H9 (cell line): ENCODE measurements at regions not wholly inside any gene's neighbourhood (a gene's known extent, or its start where the extent isn't known, plus 50 kb on each side); places are given as distances from the start of the nearest gene placed in this dataset.

ENCODE experiments used
- DNase-seq: peaks from one replicate; pipeline ENCODE4 v3.0.0-alpha.2; 2017
- H2AFZ ChIP-seq: one replicate; pipeline ENCODE4 v1.6.1; 2013; ENCODE audit warnings: mild to moderate bottlenecking, low read length, control low read depth, moderate library complexity
- H2AK5ac ChIP-seq: 2 replicates; pipeline ENCODE4 v1.6.1; 2013; ENCODE audit warnings: low read length, control low read depth, mixed read lengths; ENCODE audit not compliant: insufficient read length
- H2BK120ac ChIP-seq: one replicate; pipeline ENCODE4 v1.6.1; 2013; ENCODE audit warnings: low read depth, mild to moderate bottlenecking, low read length, control low read depth, inconsistent platforms; ENCODE audit not compliant: poor library complexity, severe bottlenecking
- H2BK12ac ChIP-seq: 2 replicates; pipeline ENCODE4 v1.6.1; 2013; ENCODE audit warnings: low read length, control low read depth, mixed read lengths, low read depth; ENCODE audit not compliant: insufficient read length
- H2BK15ac ChIP-seq: 2 replicates; pipeline ENCODE4 v1.6.1; 2013; ENCODE audit warnings: low read depth, low read length, control low read depth
- H2BK20ac ChIP-seq: one replicate; pipeline ENCODE4 v1.6.1; 2013; ENCODE audit warnings: low read depth, mild to moderate bottlenecking, low read length, control low read depth, inconsistent platforms; ENCODE audit not compliant: poor library complexity, severe bottlenecking
- H2BK5ac ChIP-seq: 2 replicates; pipeline ENCODE4 v1.6.1; 2013; ENCODE audit warnings: low read length, control low read depth, mixed read lengths; ENCODE audit not compliant: insufficient read length
- H3K14ac ChIP-seq: 2 replicates; pipeline ENCODE4 v1.6.1; 2013; ENCODE audit warnings: low read length, control low read depth; ENCODE audit not compliant: insufficient read depth
- H3K18ac ChIP-seq: 2 replicates; pipeline ENCODE4 v1.6.1; 2013; ENCODE audit warnings: low read depth, mild to moderate bottlenecking, mixed read lengths, low read length, control low read depth; ENCODE audit not compliant: insufficient read length
- H3K23ac ChIP-seq: 2 replicates; pipeline ENCODE4 v1.6.1; 2013; ENCODE audit warnings: low read length, control low read depth, mixed read lengths, low read depth; ENCODE audit not compliant: insufficient read length
- H3K23me2 ChIP-seq: 2 replicates; pipeline ENCODE4 v1.6.1; 2013; ENCODE audit warnings: low read depth, mild to moderate bottlenecking, mixed read lengths, low read length, control low read depth; ENCODE audit not compliant: insufficient read length, poor library complexity, severe bottlenecking
- H3K27ac ChIP-seq: 2 replicates; pipeline ENCODE4 v1.5.1; 2013; ENCODE audit warnings: low read length, control low read depth, mixed read lengths, low read depth; ENCODE audit not compliant: insufficient read length
- H3K27me3 ChIP-seq: 2 replicates; pipeline ENCODE4 v1.6.1; 2013; ENCODE audit warnings: low read length, control low read depth, inconsistent platforms; ENCODE audit not compliant: insufficient read depth
- H3K4ac ChIP-seq: 2 replicates; pipeline ENCODE4 v1.6.1; 2013; ENCODE audit warnings: low read depth, mild to moderate bottlenecking, control low read depth, inconsistent platforms, low read length, moderate library complexity
- H3K4me1 ChIP-seq: 2 replicates; pipeline ENCODE4 v1.6.1; 2013; ENCODE audit warnings: low read length, control low read depth, inconsistent platforms; ENCODE audit not compliant: insufficient read depth
- H3K4me2 ChIP-seq: 2 replicates; pipeline ENCODE4 v1.6.1; 2013; ENCODE audit warnings: low read length, control low read depth, mixed read lengths; ENCODE audit not compliant: insufficient read length, insufficient read depth
- H3K56ac ChIP-seq: 2 replicates; pipeline ENCODE4 v1.6.1; 2013; ENCODE audit warnings: low read depth, mild to moderate bottlenecking, mixed read lengths, low read length, control low read depth; ENCODE audit not compliant: insufficient read length
- H3K79me1 ChIP-seq: 2 replicates; pipeline ENCODE4 v1.6.1; 2013; ENCODE audit warnings: low read depth, mild to moderate bottlenecking, moderate library complexity, low read length, control low read depth, inconsistent platforms; ENCODE audit not compliant: insufficient read depth, poor library complexity, severe bottlenecking
- H3K79me2 ChIP-seq: 2 replicates; pipeline ENCODE4 v1.6.1; 2013; ENCODE audit warnings: low read length, control low read depth, inconsistent platforms; ENCODE audit not compliant: insufficient read depth
- H3K9ac ChIP-seq: 2 replicates; pipeline ENCODE4 v1.6.1; 2013; ENCODE audit warnings: low read length, control low read depth, mixed read lengths; ENCODE audit not compliant: insufficient read length; ENCODE audit errors: extremely low read depth
- H3K9me3 ChIP-seq: one replicate; pipeline ENCODE4 v1.6.1; 2013; ENCODE audit warnings: low read depth, low read length, inconsistent platforms; ENCODE audit not compliant: control insufficient read depth
- H3T11ph ChIP-seq: one replicate; pipeline ENCODE4 v1.6.1; 2013; ENCODE audit warnings: mild to moderate bottlenecking, low read length, control low read depth, inconsistent platforms
- H4K20me1 ChIP-seq: one replicate; pipeline ENCODE4 v1.6.1; 2013; ENCODE audit not compliant: control insufficient read depth, insufficient read length, insufficient read depth
- H4K5ac ChIP-seq: 2 replicates; pipeline ENCODE4 v1.6.1; 2013; ENCODE audit warnings: low read depth, mild to moderate bottlenecking, mixed read lengths, low read length, control low read depth; ENCODE audit not compliant: insufficient read length
- H4K8ac ChIP-seq: replicated peaks from 2 replicates; pipeline ENCODE4 v1.6.1; 2013; ENCODE audit warnings: low read length, control low read depth, mixed read lengths, low read depth; ENCODE audit not compliant: insufficient read length
- H4K91ac ChIP-seq: 2 replicates; pipeline ENCODE4 v1.6.1; 2013; ENCODE audit warnings: low read depth, mild to moderate bottlenecking, moderate library complexity, mixed read lengths, low read length, control low read depth; ENCODE audit not compliant: insufficient read length
- H3K27ac Mint-ChIP-seq, 3 experiments: 2 replicates in 2 of 3; 3 replicates in 1 of 3; pipeline ENCODE4 v1.8.0; 2020 to 2021; ENCODE audit warnings: mixed read lengths in 3 of 3, mild to moderate bottlenecking in 1 of 3, moderate library complexity in 1 of 3
- H3K27me3 Mint-ChIP-seq: 2 replicates; pipeline ENCODE4 v1.8.0; 2021; ENCODE audit warnings: low read depth, mild to moderate bottlenecking, moderate library complexity, mixed read lengths
- H3K36me3 Mint-ChIP-seq, 3 experiments: 2 replicates in 2 of 3; 3 replicates in 1 of 3; pipeline ENCODE4 v1.8.0; 2020 to 2021; ENCODE audit warnings: low read depth in 3 of 3, mixed read lengths in 3 of 3; ENCODE audit not compliant: insufficient read depth in 1 of 3
- H3K4me1 Mint-ChIP-seq, 2 experiments: 2 replicates each; pipeline ENCODE4 v1.8.0; 2020; ENCODE audit warnings: mixed read lengths in 2 of 2
- H3K4me3 Mint-ChIP-seq, 2 experiments: 2 replicates in 1 of 2; 3 replicates in 1 of 2; pipeline ENCODE4 v1.8.0; 2020 to 2021; ENCODE audit warnings: mild to moderate bottlenecking in 2 of 2, mixed read lengths in 2 of 2, moderate library complexity in 1 of 2
- H3K9me3 Mint-ChIP-seq, 2 experiments: 2 replicates in 1 of 2; 3 replicates in 1 of 2; pipeline ENCODE4 v1.8.0; 2020; ENCODE audit warnings: mild to moderate bottlenecking in 2 of 2, mixed read lengths in 2 of 2, moderate library complexity in 1 of 2
- WGBS: extraction: QIAGEN DNeasy Blood & Tissue Kit; methylation state at CpG from one replicate; pipeline ENCODE4 v1.1.7; 2013; ENCODE audit warnings: missing lambda C conversion rate, low lambda C conversion rate, mixed read lengths; ENCODE audit not compliant: insufficient read length; ENCODE audit errors: extremely low coverage; 5-methylcytosine and 5-hydroxymethylcytosine counted together
- TF ChIP-seq, protein P1 (sequence below): fragments of 200-600 bp; sonication (generic); conservative IDR thresholded peaks from 3 replicates; pipeline ENCODE4 v1.8.0; 2021; ENCODE audit warnings: antibody characterized with exemption, mild to moderate bottlenecking

DNA sequence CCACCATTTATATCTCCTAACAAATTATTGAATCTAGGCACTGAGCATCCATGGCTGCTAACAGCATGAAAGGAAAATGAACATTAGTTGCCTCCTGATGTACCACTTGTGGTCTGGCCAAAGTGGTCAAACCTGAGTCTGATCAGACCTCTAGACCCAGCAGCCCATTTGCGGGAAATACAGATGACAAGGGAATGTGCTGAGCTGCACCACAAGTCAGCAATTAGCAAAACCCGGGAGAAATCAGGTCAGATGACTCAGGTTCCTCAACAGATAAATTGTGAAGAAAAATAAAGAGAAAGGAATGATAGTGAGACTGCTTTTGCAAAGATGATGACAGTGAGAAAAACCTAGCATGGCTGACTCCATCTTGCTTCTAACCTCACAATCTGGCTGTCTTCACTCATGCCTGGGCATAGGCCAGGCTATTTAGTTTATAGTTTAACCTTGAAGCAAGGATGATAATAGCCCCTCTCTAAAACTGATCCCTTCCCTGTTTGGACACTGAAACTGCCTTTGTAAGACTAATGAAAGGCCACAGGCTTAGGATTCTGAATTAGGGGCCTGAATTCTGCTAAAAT, 142.7 kb upstream of the ASIC2 start:
- no peaks in the 10 kb centered on the region for H3K27me3 ChIP-seq
- no peaks in the 10 kb centered on the region for H3K23me2 ChIP-seq
- no peak overlapping the region for H2BK5ac ChIP-seq
- TF ChIP-seq, protein P1, sequence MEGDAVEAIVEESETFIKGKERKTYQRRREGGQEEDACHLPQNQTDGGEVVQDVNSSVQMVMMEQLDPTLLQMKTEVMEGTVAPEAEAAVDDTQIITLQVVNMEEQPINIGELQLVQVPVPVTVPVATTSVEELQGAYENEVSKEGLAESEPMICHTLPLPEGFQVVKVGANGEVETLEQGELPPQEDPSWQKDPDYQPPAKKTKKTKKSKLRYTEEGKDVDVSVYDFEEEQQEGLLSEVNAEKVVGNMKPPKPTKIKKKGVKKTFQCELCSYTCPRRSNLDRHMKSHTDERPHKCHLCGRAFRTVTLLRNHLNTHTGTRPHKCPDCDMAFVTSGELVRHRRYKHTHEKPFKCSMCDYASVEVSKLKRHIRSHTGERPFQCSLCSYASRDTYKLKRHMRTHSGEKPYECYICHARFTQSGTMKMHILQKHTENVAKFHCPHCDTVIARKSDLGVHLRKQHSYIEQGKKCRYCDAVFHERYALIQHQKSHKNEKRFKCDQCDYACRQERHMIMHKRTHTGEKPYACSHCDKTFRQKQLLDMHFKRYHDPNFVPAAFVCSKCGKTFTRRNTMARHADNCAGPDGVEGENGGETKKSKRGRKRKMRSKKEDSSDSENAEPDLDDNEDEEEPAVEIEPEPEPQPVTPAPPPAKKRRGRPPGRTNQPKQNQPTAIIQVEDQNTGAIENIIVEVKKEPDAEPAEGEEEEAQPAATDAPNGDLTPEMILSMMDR, result no peak
- no peak overlapping the region for H2BK12ac ChIP-seq
- no peak for DNase-seq
- H3K27ac ChIP-seq, result no peak overlapping the region
- H3T11ph ChIP-seq, result no peak overlapping the region
- H3K79me2 ChIP-seq, result no peaks in the 10 kb centered on the region
- H4K8ac ChIP-seq, result no peak overlapping the region
- no peak overlapping the region for H3K14ac ChIP-seq
- H4K5ac ChIP-seq, result no peak overlapping the region
- no peaks in the 10 kb centered on the region for H3K4me1 Mint-ChIP-seq
- H3K4me2 ChIP-seq, result no peak overlapping the region
- H3K4me1 ChIP-seq, result no peaks in the 10 kb centered on the region
- H3K27me3 Mint-ChIP-seq, result peaks cover 4% of the 10 kb centered on the region
- no peaks in the 10 kb centered on the region for H3K36me3 Mint-ChIP-seq
- H3K9me3 ChIP-seq, result no peaks in the 10 kb centered on the region
- no peaks in the 10 kb centered on the region for H4K20me1 ChIP-seq
- no peaks in the 10 kb centered on the region for H3K79me1 ChIP-seq
- no peak overlapping the region for H3K56ac ChIP-seq
- H2BK15ac ChIP-seq, result no peak overlapping the region
- H2AFZ ChIP-seq, result no peak overlapping the region
- no CpG with 5 or more reads among the region's 2 CpGs for WGBS
- H2BK20ac ChIP-seq, result no peak overlapping the region
- H3K9ac ChIP-seq, result no peak overlapping the region
- no peak overlapping the region for H3K4me3 Mint-ChIP-seq
- H2AK5ac ChIP-seq, result no peak overlapping the region
- H3K4ac ChIP-seq, result no peak overlapping the region
- no peak overlapping the region for H3K23ac ChIP-seq
- no peak overlapping the region for H3K27ac Mint-ChIP-seq
- no peak overlapping the region for H3K18ac ChIP-seq
- no peak overlapping the region for H4K91ac ChIP-seq
- no peaks in the 10 kb centered on the region for H3K9me3 Mint-ChIP-seq
- H2BK120ac ChIP-seq, result no peak overlapping the region
